SU-DHL-6 (cell line): ENCODE measurements at regions not wholly inside any gene's neighbourhood (a gene's known extent, or its start where the extent isn't known, plus 50 kb on each side); places are given as distances from the start of the nearest gene placed in this dataset.

Experiments used
- H2AFZ ChIP-seq: fragments of 200-600 bp; sonication (generic); 2 replicates; pipeline ENCODE4 v1.6.1; 2014; ENCODE audit warnings: low read depth, mild to moderate bottlenecking, moderate library complexity, mixed read lengths, antibody characterized with exemption, low read length; ENCODE audit not compliant: severe bottlenecking
- H3F3A ChIP-seq: fragments of 200-600 bp; shearing (Covaris generic); 2 replicates; pipeline ENCODE4 v1.6.0; 2016; ENCODE audit warnings: antibody characterized with exemption, mild to moderate bottlenecking; ENCODE audit not compliant: insufficient read depth
- H3K27ac ChIP-seq: fragments of 200-600 bp; sonication (generic); 2 replicates; pipeline ENCODE4 v1.5.1; 2016; ENCODE audit warnings: low read depth, mild to moderate bottlenecking, low read length, moderate library complexity, mixed read lengths
- H3K27me3 ChIP-seq: fragments of 200-600 bp; sonication (generic), shearing (Covaris generic); 2 replicates; pipeline ENCODE4 v1.6.0; 2014; ENCODE audit warnings: mild to moderate bottlenecking, low read length
- H3K36me3 ChIP-seq: fragments of 200-600 bp; sonication (generic); 2 replicates; pipeline ENCODE4 v1.6.1; 2014; ENCODE audit warnings: mild to moderate bottlenecking, low read length, mixed read lengths
- H3K4me2 ChIP-seq: fragments of 300-600, 200-600 bp; shearing (Covaris generic), sonication (generic); 2 replicates; pipeline ENCODE4 v1.6.0; 2014; ENCODE audit warnings: low read length, low read depth, mild to moderate bottlenecking; ENCODE audit not compliant: poor library complexity, severe bottlenecking
- H3K4me3 ChIP-seq: fragments of 200-600 bp; sonication (generic); 2 replicates; pipeline ENCODE4 v1.5.1; 2014; ENCODE audit warnings: antibody characterized with exemption, low read length, mild to moderate bottlenecking, mixed read lengths; ENCODE audit not compliant: insufficient read depth, poor library complexity, severe bottlenecking
- H3K79me2 ChIP-seq: fragments of 200-600 bp; sonication (generic); 2 replicates; pipeline ENCODE4 v1.6.1; 2014; ENCODE audit warnings: mild to moderate bottlenecking, low read length, moderate library complexity; ENCODE audit not compliant: insufficient read depth
- H3K9ac ChIP-seq: fragments of 200-600 bp; sonication (generic); 2 replicates; pipeline ENCODE4 v1.7.0; 2014; ENCODE audit warnings: mild to moderate bottlenecking, low read length
- H3K9me2 ChIP-seq: fragments of 200-600 bp; sonication (generic); replicated peaks from 2 replicates; pipeline ENCODE4 v1.6.1; 2014; ENCODE audit warnings: low read length; ENCODE audit not compliant: insufficient read depth
- H3K9me3 ChIP-seq: fragments of 200-600 bp; sonication (generic); 2 replicates; pipeline ENCODE4 v1.6.1; 2014; ENCODE audit warnings: low read length, mixed read lengths; ENCODE audit not compliant: insufficient read depth
- H4K20me1 ChIP-seq: fragments of 200-600 bp; sonication (generic); 2 replicates; pipeline ENCODE4 v1.6.1; 2014; ENCODE audit warnings: low read depth, mild to moderate bottlenecking, antibody characterized with exemption, low read length, moderate library complexity, mixed read lengths
- EZH2phosphoT487 ChIP-seq: fragments of 200-600 bp; sonication (generic), shearing (Covaris generic); conservative IDR thresholded peaks from 2 replicates; pipeline ENCODE4 v1.6.1; 2018; ENCODE audit warnings: mild to moderate bottlenecking, antibody characterized with exemption, low read length, moderate library complexity, mixed read lengths
- TF ChIP-seq, protein P1 (sequence below): fragments of 200-600 bp; sonication (generic); IDR thresholded peaks from one replicate; pipeline ENCODE4 v1.5.1; 2017; ENCODE audit warnings: antibody characterized with exemption, mild to moderate bottlenecking, low read length, moderate library complexity; ENCODE audit not compliant: insufficient read depth, poor library complexity, severe bottlenecking

DNA sequence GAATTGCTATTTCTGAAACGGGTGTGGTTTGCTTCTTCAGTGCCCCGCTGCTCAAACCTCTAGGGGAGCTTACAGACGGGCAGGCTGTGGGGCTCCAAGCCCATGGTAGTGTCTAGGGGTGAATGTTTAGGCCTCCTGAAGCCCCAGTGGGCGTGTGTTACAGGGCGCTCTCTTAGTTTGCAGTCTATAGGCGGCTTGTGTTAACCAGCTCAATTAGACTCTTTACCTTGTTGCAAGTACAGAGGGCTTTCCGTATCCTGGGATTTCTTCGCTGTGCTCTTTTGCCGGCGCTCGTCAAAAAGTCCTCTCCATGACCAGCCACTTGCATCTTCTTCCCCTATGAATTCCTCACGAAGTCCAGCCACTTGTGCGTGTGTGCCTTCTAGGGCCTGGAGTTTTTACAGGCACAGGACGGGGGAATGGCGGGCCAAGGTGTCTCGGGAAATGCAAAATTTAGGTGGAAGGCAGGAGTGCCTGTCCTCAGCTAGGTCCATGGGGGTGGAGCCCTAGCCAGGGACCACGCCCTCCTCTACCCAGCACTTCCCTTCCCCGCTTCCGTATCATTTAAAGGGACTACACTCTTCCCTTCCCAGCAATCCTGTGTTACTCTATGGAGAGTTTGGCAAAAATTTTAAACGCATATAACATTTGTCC, 94.5 kb downstream of the HTR1B start:
- Histone ChIP-seq H3K27ac (no peak overlapping the region), H3K4me3 (no peak overlapping the region), H3K9me3 (no peaks in the 10 kb centered on the region), H3K36me3 (no peaks in the 10 kb centered on the region), H3K9ac (no peak overlapping the region), H4K20me1 (no peaks in the 10 kb centered on the region), H3K9me2 (no peaks in the 10 kb centered on the region), H3K27me3 (no peaks in the 10 kb centered on the region), H3K4me2 (no peak overlapping the region), H3F3A (no peaks in the 10 kb centered on the region), H2AFZ (no peak overlapping the region), H3K79me2 (no peaks in the 10 kb centered on the region)
- TF ChIP-seq, protein P1, sequence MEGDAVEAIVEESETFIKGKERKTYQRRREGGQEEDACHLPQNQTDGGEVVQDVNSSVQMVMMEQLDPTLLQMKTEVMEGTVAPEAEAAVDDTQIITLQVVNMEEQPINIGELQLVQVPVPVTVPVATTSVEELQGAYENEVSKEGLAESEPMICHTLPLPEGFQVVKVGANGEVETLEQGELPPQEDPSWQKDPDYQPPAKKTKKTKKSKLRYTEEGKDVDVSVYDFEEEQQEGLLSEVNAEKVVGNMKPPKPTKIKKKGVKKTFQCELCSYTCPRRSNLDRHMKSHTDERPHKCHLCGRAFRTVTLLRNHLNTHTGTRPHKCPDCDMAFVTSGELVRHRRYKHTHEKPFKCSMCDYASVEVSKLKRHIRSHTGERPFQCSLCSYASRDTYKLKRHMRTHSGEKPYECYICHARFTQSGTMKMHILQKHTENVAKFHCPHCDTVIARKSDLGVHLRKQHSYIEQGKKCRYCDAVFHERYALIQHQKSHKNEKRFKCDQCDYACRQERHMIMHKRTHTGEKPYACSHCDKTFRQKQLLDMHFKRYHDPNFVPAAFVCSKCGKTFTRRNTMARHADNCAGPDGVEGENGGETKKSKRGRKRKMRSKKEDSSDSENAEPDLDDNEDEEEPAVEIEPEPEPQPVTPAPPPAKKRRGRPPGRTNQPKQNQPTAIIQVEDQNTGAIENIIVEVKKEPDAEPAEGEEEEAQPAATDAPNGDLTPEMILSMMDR, result no peak
- TF ChIP-seq EZH2phosphoT487, result no peak

DNA sequence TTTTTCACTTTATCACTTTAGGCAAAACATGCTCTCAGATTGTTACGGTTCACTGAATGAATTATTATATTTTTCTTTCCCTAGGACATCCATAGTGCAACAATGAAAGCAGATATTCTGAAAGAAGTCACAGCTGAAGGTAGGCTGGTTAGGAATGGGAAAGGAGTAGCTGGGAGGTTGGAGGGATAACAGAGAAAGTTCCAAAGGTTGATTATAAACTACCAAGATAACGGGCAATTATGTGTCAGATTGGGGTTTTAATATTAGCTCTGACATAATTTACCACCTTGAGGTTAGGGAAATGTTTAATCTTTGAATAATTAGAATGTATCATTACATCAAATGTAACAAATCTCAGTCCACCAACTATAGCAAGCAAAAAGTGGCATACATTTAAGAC, 96.5 kb downstream of the HTR1B start:
- Histone ChIP-seq H3K9me2 (no peaks in the 10 kb centered on the region), H3K27me3 (no peaks in the 10 kb centered on the region), H3K9me3 (no peaks in the 10 kb centered on the region), H4K20me1 (no peaks in the 10 kb centered on the region), H3K36me3 (no peaks in the 10 kb centered on the region), H3K4me3 (no peak overlapping the region), H3K79me2 (no peaks in the 10 kb centered on the region), H3K27ac (no peak overlapping the region), H3K4me2 (no peak overlapping the region), H2AFZ (no peak overlapping the region), H3F3A (no peaks in the 10 kb centered on the region), H3K9ac (no peak overlapping the region)
- no peak for TF ChIP-seq EZH2phosphoT487
- TF ChIP-seq, protein P1, result no peak

GRCh38 chr6:77363702-77364101, 99.6 kb downstream of the HTR1B start:
- TF ChIP-seq, protein P1, result no peak
- no peak for TF ChIP-seq EZH2phosphoT487
- Histone ChIP-seq H3K4me2 (no peak overlapping the region), H3K9me2 (no peaks in the 10 kb centered on the region), H2AFZ (no peak overlapping the region), H4K20me1 (no peaks in the 10 kb centered on the region), H3K27me3 (no peaks in the 10 kb centered on the region), H3K9ac (no peak overlapping the region), H3K27ac (no peak overlapping the region), H3F3A (no peaks in the 10 kb centered on the region), H3K9me3 (no peaks in the 10 kb centered on the region), H3K79me2 (no peaks in the 10 kb centered on the region), H3K4me3 (no peak overlapping the region), H3K36me3 (no peaks in the 10 kb centered on the region)
